GM23338 (cell line): ENCODE measurements at regions not wholly inside any gene's neighbourhood (a gene's known extent, or its start where the extent isn't known, plus 50 kb on each side); places are given as distances from the start of the nearest gene placed in this dataset.

Source experiments
- ATAC-seq: fragments of 200-7000 bp; cut with Tn5 transposase; 3 replicates; pipeline ENCODE4 v1.9.1; 2020
- DNase-seq: peaks from one replicate; pipeline ENCODE4 v3.0.0-alpha.2; 2015; ENCODE audit warnings: low spot score
- H2AFZ ChIP-seq: fragments of 200-600 bp; sonication (generic); 2 replicates; pipeline ENCODE4 v1.8.0; 2016; ENCODE audit warnings: antibody characterized with exemption, mild to moderate bottlenecking, moderate library complexity
- H3F3A ChIP-seq: fragments of 200-600 bp; sonication (generic); replicated peaks from 2 replicates; pipeline ENCODE4 v1.8.0; 2017; ENCODE audit warnings: antibody characterized with exemption, mixed run types, low read depth
- H3K27ac ChIP-seq: fragments of 200-600 bp; sonication (generic); 2 replicates; pipeline ENCODE4 v1.6.1; 2016; ENCODE audit warnings: low read depth
- H3K27me3 ChIP-seq: fragments of 200-600 bp; sonication (generic); 2 replicates; pipeline ENCODE4 v1.8.0; 2016; ENCODE audit warnings: mild to moderate bottlenecking, mixed run types, moderate library complexity; ENCODE audit not compliant: insufficient read depth
- H3K36me3 ChIP-seq: fragments of 200-600 bp; sonication (generic); 2 replicates; pipeline ENCODE4 v1.8.0; 2016; ENCODE audit warnings: mild to moderate bottlenecking; ENCODE audit not compliant: insufficient read depth
- H3K4me1 ChIP-seq: fragments of 200-600 bp; sonication (generic); 2 replicates; pipeline ENCODE4 v1.8.0; 2016; ENCODE audit warnings: mild to moderate bottlenecking, moderate library complexity; ENCODE audit not compliant: insufficient read depth
- H3K4me2 ChIP-seq: fragments of 200-600 bp; sonication (generic); 2 replicates; pipeline ENCODE4 v1.7.1; 2017; ENCODE audit warnings: mixed run types
- H3K4me3 ChIP-seq: fragments of 200-600 bp; sonication (generic); 2 replicates; pipeline ENCODE4 v1.6.1; 2016; ENCODE audit warnings: mixed run types
- H3K79me2 ChIP-seq: fragments of 200-600 bp; sonication (generic); replicated peaks from 2 replicates; pipeline ENCODE4 v1.8.0; 2017; ENCODE audit warnings: mild to moderate bottlenecking; ENCODE audit not compliant: insufficient read depth
- H3K9me2 ChIP-seq: fragments of 200-600 bp; sonication (generic); 2 replicates; pipeline ENCODE4 v1.8.0; 2017; ENCODE audit not compliant: insufficient read depth
- H4K20me1 ChIP-seq: fragments of 200-600 bp; sonication (generic); replicated peaks from 2 replicates; pipeline ENCODE4 v1.8.0; 2017; ENCODE audit warnings: mild to moderate bottlenecking; ENCODE audit not compliant: insufficient read depth
- H3K27ac Mint-ChIP-seq: 2 replicates; pipeline ENCODE4 v1.8.0; 2020; ENCODE audit warnings: inconsistent platforms, mild to moderate bottlenecking, moderate library complexity, mixed read lengths
- H3K27me3 Mint-ChIP-seq: 3 replicates; pipeline ENCODE4 v1.8.0; 2022; ENCODE audit warnings: low read depth, mild to moderate bottlenecking, moderate library complexity, mixed read lengths, inconsistent platforms; ENCODE audit not compliant: insufficient read depth, poor library complexity
- H3K36me3 Mint-ChIP-seq: 3 replicates; pipeline ENCODE4 v1.8.0; 2021; ENCODE audit warnings: low read depth, mild to moderate bottlenecking, inconsistent platforms, moderate library complexity, mixed read lengths
- H3K4me1 Mint-ChIP-seq: 3 replicates; pipeline ENCODE4 v1.8.0; 2020; ENCODE audit warnings: mild to moderate bottlenecking, inconsistent platforms, mixed read lengths
- H3K4me3 Mint-ChIP-seq: 3 replicates; pipeline ENCODE4 v1.8.0; 2021; ENCODE audit warnings: moderate library complexity, mild to moderate bottlenecking, inconsistent platforms, mixed read lengths
- H3K9me3 Mint-ChIP-seq: 3 replicates; pipeline ENCODE4 v1.8.0; 2020; ENCODE audit warnings: moderate library complexity, mild to moderate bottlenecking, inconsistent platforms, mixed read lengths
- CREB1 ChIP-seq: fragments of 250-450 bp; sonication (Bioruptor Pico); IDR thresholded peaks from 2 replicates; pipeline ENCODE4 v1.5.0; 2020; ENCODE audit warnings: low read depth, mild to moderate bottlenecking, moderate library complexity
- EZH2 ChIP-seq: fragments of 200-600 bp; sonication (generic); IDR thresholded peaks from one replicate; pipeline ENCODE4 v1.8.0; 2017; ENCODE audit warnings: antibody characterized with exemption, mild to moderate bottlenecking, low read depth; ENCODE audit not compliant: unreplicated experiment
- EZH2phosphoT487 ChIP-seq: fragments of 200-600 bp; sonication (generic); IDR thresholded peaks from one replicate; pipeline ENCODE4 v1.8.1; 2018; ENCODE audit warnings: antibody characterized with exemption; ENCODE audit not compliant: unreplicated experiment
- JUNB ChIP-seq: IDR thresholded peaks from one replicate; pipeline ENCODE4 v1.6.1; 2016; ENCODE audit warnings: antibody characterized with exemption; ENCODE audit not compliant: unreplicated experiment
- NANOG ChIP-seq: IDR thresholded peaks from 2 replicates; pipeline ENCODE4 v1.6.1; 2016; ENCODE audit warnings: antibody characterized with exemption, borderline replicate concordance
- POLR2AphosphoS5 ChIP-seq: IDR thresholded peaks from 2 replicates; pipeline ENCODE4 v1.6.1; 2016; ENCODE audit warnings: antibody characterized with exemption, low read depth
- REST ChIP-seq: IDR thresholded peaks from one replicate; pipeline ENCODE4 v1.6.1; 2018; ENCODE audit warnings: antibody characterized with exemption; ENCODE audit not compliant: unreplicated experiment
- STAT1 ChIP-seq: IDR thresholded peaks from one replicate; pipeline ENCODE4 v1.6.1; 2016; ENCODE audit warnings: antibody characterized with exemption; ENCODE audit not compliant: unreplicated experiment
- ZNF114 ChIP-seq: fragments of 250-450 bp; sonication (Bioruptor Pico); IDR thresholded peaks from 2 replicates; pipeline ENCODE4 v1.5.0; 2020; ENCODE audit warnings: mild to moderate bottlenecking, moderate library complexity
- ZNF331 ChIP-seq: fragments of 250-450 bp; sonication (Bioruptor Pico); IDR thresholded peaks from 2 replicates; pipeline ENCODE4 v1.5.0; 2020; ENCODE audit warnings: low read depth, mild to moderate bottlenecking, moderate library complexity
- ZNF462 ChIP-seq: fragments of 250-450 bp; sonication (Bioruptor Pico); IDR thresholded peaks from 2 replicates; pipeline ENCODE4 v1.5.0; 2020; ENCODE audit warnings: mild to moderate bottlenecking, moderate library complexity
- TF ChIP-seq, protein P1 (sequence below), 2 experiments: fragments of 200-600 bp in 1 of 2; sonication (generic) in 1 of 2; conservative IDR thresholded peaks; 2 replicates each; pipeline versions ENCODE4 v1.5.1 to v1.6.1; 2016 to 2017; ENCODE audit warnings: antibody characterized with exemption in 2 of 2, low read depth in 2 of 2, mild to moderate bottlenecking in 2 of 2, moderate library complexity in 1 of 2
- TF ChIP-seq, protein P2 (sequence below): IDR thresholded peaks from 2 replicates; pipeline ENCODE4 v1.6.1; 2016; ENCODE audit warnings: antibody characterized with exemption

GRCh38 chr14:34199585-34199984 lies 248.7 kb upstream of the EGLN3 start:
- no peak for DNase-seq
- Histone ChIP-seq H3K36me3 (no peaks in the 10 kb centered on the region), H3K4me2 (no peak overlapping the region), H3K9me2 (peaks cover 1% of the 10 kb centered on the region; the same call in 1 of the 2 replicates), H3K4me3 (no peak overlapping the region), H2AFZ (no peak overlapping the region), H3K27me3 (no peaks in the 10 kb centered on the region), H3K27ac (no peak overlapping the region), H4K20me1 (no peaks in the 10 kb centered on the region), H3F3A (no peaks in the 10 kb centered on the region), H3K79me2 (no peaks in the 10 kb centered on the region), H3K4me1 (no peaks in the 10 kb centered on the region)
- H3K9me3 Mint-ChIP-seq = no peaks in the 10 kb centered on the region
- no peak for TF ChIP-seq JUNB
- no peak for TF ChIP-seq POLR2AphosphoS5
- TF ChIP-seq STAT1 = no peak
- no peak for TF ChIP-seq CREB1 (CRISPR knock-in tag)
- no peak for TF ChIP-seq ZNF114
- TF ChIP-seq NANOG = no peak
- TF ChIP-seq ZNF462 (CRISPR knock-in tag) = no peak
- TF ChIP-seq REST = no peak
- TF ChIP-seq, protein P1, sequence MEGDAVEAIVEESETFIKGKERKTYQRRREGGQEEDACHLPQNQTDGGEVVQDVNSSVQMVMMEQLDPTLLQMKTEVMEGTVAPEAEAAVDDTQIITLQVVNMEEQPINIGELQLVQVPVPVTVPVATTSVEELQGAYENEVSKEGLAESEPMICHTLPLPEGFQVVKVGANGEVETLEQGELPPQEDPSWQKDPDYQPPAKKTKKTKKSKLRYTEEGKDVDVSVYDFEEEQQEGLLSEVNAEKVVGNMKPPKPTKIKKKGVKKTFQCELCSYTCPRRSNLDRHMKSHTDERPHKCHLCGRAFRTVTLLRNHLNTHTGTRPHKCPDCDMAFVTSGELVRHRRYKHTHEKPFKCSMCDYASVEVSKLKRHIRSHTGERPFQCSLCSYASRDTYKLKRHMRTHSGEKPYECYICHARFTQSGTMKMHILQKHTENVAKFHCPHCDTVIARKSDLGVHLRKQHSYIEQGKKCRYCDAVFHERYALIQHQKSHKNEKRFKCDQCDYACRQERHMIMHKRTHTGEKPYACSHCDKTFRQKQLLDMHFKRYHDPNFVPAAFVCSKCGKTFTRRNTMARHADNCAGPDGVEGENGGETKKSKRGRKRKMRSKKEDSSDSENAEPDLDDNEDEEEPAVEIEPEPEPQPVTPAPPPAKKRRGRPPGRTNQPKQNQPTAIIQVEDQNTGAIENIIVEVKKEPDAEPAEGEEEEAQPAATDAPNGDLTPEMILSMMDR (conservative IDR thresholded peaks at IDR 0.05; ENCODE audit: low read depth in 2 of 2) = no peak
- no peak for TF ChIP-seq ZNF331 (CRISPR knock-in tag)
- no peak for TF ChIP-seq EZH2
- no peak for TF ChIP-seq EZH2phosphoT487
- TF ChIP-seq, protein P2, sequence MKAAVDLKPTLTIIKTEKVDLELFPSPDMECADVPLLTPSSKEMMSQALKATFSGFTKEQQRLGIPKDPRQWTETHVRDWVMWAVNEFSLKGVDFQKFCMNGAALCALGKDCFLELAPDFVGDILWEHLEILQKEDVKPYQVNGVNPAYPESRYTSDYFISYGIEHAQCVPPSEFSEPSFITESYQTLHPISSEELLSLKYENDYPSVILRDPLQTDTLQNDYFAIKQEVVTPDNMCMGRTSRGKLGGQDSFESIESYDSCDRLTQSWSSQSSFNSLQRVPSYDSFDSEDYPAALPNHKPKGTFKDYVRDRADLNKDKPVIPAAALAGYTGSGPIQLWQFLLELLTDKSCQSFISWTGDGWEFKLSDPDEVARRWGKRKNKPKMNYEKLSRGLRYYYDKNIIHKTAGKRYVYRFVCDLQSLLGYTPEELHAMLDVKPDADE = no peak
- no peak overlapping the region for H3K4me3 Mint-ChIP-seq
- H3K4me1 Mint-ChIP-seq = no peaks in the 10 kb centered on the region
- peaks cover 1% of the 10 kb centered on the region for H3K27me3 Mint-ChIP-seq
- no peaks in the 10 kb centered on the region for H3K36me3 Mint-ChIP-seq
- H3K27ac Mint-ChIP-seq = no peak overlapping the region
- no peak for ATAC-seq
